Thyroid gland (tissue), 4 donors: ENCODE measurements at regions not wholly inside any gene's neighbourhood (a gene's known extent, or its start where the extent isn't known, plus 50 kb on each side); places are given as distances from the start of the nearest gene placed in this dataset.

Experiments used
- CTCF ChIP-seq, 6 experiments: fragments of 200-600 bp in 3 of 6; fragments of 450-650 bp in 3 of 6; sonication (generic) in 3 of 6; IDR thresholded peaks; one replicate each; pipeline ENCODE4 v1.5.1; 2016 to 2019; ENCODE audit warnings: antibody characterized with exemption in 6 of 6, mild to moderate bottlenecking in 2 of 6, inconsistent platforms in 1 of 6, moderate library complexity in 1 of 6
- POLR2A ChIP-seq, 2 donors: fragments of 450-650 bp; IDR thresholded peaks; one replicate each; pipeline ENCODE4 v1.6.1; 2017; ENCODE audit warnings: antibody characterized with exemption in 2 of 2, mild to moderate bottlenecking in 2 of 2, moderate library complexity in 1 of 2

GRCh38 chr11:33640730-33641371, 59.8 kb downstream of the C11orf91 start:
- TF ChIP-seq POLR2A (IDR thresholded peaks at IDR 0.05) (no peak), CTCF (IDR thresholded peaks at IDR 0.05) (no peak)
